Heart left ventricle (tissue), 16 donors: ENCODE measurements at regions not wholly inside any gene's neighbourhood (a gene's known extent, or its start where the extent isn't known, plus 50 kb on each side); places are given as distances from the start of the nearest gene placed in this dataset.

ENCODE experiments used
- ATAC-seq, 4 donors: fragments of 200-7000 bp; cut with Tn5 transposase; one replicate each; pipeline ENCODE4 v1.9.1; 2020 to 2022; ENCODE audit warnings: moderate library complexity in 4 of 4, mild to moderate bottlenecking in 3 of 4, moderate number of reproducible peaks in 1 of 4
- DNase-seq, 5 donors: peaks; one replicate each; pipeline ENCODE4 v3.0.0-alpha.2; 2020
- H3K27ac ChIP-seq, 12 donors: fragments of 200-600 bp; sonication (generic) in 4 of 12; one replicate each; pipeline versions ENCODE4 v1.5.0 to v1.8.0; 2016 to 2022; ENCODE audit warnings: mild to moderate bottlenecking in 2 of 12
- H3K27me3 ChIP-seq, 9 donors: fragments of 200-600 bp; sonication (generic) in 2 of 9; one replicate each; pipeline versions ENCODE4 v1.5.1 to v1.8.0; 2016 to 2022; ENCODE audit warnings: mild to moderate bottlenecking in 3 of 9
- H3K36me3 ChIP-seq, 9 donors: fragments of 200-600 bp; sonication (generic) in 2 of 9; one replicate each; pipeline versions ENCODE4 v1.5.0 to v1.8.0; 2018 to 2022; ENCODE audit warnings: mild to moderate bottlenecking in 2 of 9
- H3K4me1 ChIP-seq, 12 donors: fragments of 200-600 bp; sonication (generic) in 4 of 12; one replicate each; pipeline versions ENCODE4 v1.5.0 to v1.8.0; 2016 to 2022; ENCODE audit warnings: mild to moderate bottlenecking in 3 of 12
- H3K4me3 ChIP-seq, 12 donors: fragments of 200-600 bp; sonication (generic) in 4 of 12; one replicate each; pipeline versions ENCODE4 v1.5.0 to v1.8.0; 2017 to 2022; ENCODE audit warnings: mild to moderate bottlenecking in 9 of 12, moderate library complexity in 4 of 12
- H3K9me3 ChIP-seq, 12 donors: fragments of 200-600 bp; sonication (generic) in 4 of 12; one replicate each; pipeline versions ENCODE4 v1.5.0 to v1.8.0; 2016 to 2022; ENCODE audit warnings: mild to moderate bottlenecking in 1 of 12
- POLR2A ChIP-seq, 2 donors: fragments of 450-650 bp; IDR thresholded peaks; one replicate each; pipeline ENCODE4 v1.6.1; 2017; ENCODE audit warnings: antibody characterized with exemption in 2 of 2, mild to moderate bottlenecking in 2 of 2, moderate library complexity in 2 of 2
- WGBS, 4 donors: extraction: QIAGEN DNeasy Blood & Tissue Kit in 2 of 4; methylation state at CpG; one replicate each; pipeline versions ENCODE4 v1.1.5 to v1.1.7; 2013 to 2018; 5-methylcytosine and 5-hydroxymethylcytosine counted together
- intact Hi-C, 10 donors: fragments of 100-400 bp; cut with DNase I; formaldehyde crosslinking; loops; one replicate each; pipeline versions ENCODE4 v1.11.1 to v1.14.2; 2022
- TF ChIP-seq, protein P1 (sequence below), 12 donors: fragments of 200-600 bp; sonication (generic) in 4 of 12; IDR thresholded peaks; one replicate each; pipeline versions ENCODE4 v1.5.0 to v1.8.0; 2018 to 2022; ENCODE audit warnings: antibody characterized with exemption in 12 of 12, mild to moderate bottlenecking in 5 of 12
- donor health status: ischemic (EF 13 %, LVEDD 7.1; RV severe dilation, severe dysfunction).
- donor health status: healthy with polysubstance abuse.
- donor health status: DM: no; HTN: yes; CAD: no.
- donor health status: DM: no; HTN: no; CAD: no.
- donor health status: ischemic (EF 25% LVEDD 6.9; RV normal size, moderate dysfunction).
- donor health status: ischemic (EF 25% LVEDD 5.7; RV mildly dilated, moderate dysfunction).
- donor health status: healthy.
- donor health status: DM: yes; HTN: yes; CAD: no.
- donor health status: ischemic (EF 35%, LVEDD 5.7; RV mildly dilated, moderate dysfunction).
- donor health status: nonischemic (EF 11% LVEDD 7.7; RV severe dilation, severe dysfunction).
- donor health status: DM: yes; HTN: yes; CAD: no.
- donor health status: PGD.
- donor health status: ischemic (EF 29% LVEDD 5.4; RV normal size, mild dysfunction).
- donor health status: nonischemic (EF 23%, LVEDD 6.1; RV moderate dilation, normal function).

DNA sequence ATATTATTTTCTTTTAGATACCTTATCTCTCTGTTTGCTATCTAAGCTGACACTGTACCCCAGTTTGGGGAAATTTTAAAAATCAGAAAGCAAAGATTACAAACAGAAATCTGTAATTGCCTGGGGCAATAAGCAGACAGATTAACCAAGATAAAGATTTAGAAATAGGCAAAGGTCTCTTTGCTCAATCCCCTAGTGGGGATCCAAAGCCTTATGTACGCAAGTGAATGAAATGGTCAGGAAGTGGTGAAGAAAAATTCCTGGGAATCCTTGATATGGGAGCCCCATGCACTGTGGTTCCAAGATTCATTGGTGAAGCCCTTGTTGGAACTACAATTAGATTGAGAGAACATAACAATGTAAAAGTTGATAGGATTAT lies 139.5 kb upstream of the GUCY1A2 start:
- Histone ChIP-seq H3K36me3 (no peaks in the 10 kb centered on the region), H3K4me3 (no peak overlapping the region), H3K4me1 (no peaks in the 10 kb centered on the region), H3K9me3 (no peaks in the 10 kb centered on the region), H3K27me3 (no peaks in the 10 kb centered on the region), H3K27ac (no peak overlapping the region)
- TF ChIP-seq, protein P1, sequence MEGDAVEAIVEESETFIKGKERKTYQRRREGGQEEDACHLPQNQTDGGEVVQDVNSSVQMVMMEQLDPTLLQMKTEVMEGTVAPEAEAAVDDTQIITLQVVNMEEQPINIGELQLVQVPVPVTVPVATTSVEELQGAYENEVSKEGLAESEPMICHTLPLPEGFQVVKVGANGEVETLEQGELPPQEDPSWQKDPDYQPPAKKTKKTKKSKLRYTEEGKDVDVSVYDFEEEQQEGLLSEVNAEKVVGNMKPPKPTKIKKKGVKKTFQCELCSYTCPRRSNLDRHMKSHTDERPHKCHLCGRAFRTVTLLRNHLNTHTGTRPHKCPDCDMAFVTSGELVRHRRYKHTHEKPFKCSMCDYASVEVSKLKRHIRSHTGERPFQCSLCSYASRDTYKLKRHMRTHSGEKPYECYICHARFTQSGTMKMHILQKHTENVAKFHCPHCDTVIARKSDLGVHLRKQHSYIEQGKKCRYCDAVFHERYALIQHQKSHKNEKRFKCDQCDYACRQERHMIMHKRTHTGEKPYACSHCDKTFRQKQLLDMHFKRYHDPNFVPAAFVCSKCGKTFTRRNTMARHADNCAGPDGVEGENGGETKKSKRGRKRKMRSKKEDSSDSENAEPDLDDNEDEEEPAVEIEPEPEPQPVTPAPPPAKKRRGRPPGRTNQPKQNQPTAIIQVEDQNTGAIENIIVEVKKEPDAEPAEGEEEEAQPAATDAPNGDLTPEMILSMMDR (IDR thresholded peaks at IDR 0.05), result no peak
- TF ChIP-seq POLR2A (IDR thresholded peaks at IDR 0.05), result no peak
- intact Hi-C loops, result no loop called here
- DNase-seq, result no peak
- WGBS, 4 donors, result 0 to 68% (median 1%) methylated on average over 1 of the region's 1 CpG
- ATAC-seq, result no peak

DNA sequence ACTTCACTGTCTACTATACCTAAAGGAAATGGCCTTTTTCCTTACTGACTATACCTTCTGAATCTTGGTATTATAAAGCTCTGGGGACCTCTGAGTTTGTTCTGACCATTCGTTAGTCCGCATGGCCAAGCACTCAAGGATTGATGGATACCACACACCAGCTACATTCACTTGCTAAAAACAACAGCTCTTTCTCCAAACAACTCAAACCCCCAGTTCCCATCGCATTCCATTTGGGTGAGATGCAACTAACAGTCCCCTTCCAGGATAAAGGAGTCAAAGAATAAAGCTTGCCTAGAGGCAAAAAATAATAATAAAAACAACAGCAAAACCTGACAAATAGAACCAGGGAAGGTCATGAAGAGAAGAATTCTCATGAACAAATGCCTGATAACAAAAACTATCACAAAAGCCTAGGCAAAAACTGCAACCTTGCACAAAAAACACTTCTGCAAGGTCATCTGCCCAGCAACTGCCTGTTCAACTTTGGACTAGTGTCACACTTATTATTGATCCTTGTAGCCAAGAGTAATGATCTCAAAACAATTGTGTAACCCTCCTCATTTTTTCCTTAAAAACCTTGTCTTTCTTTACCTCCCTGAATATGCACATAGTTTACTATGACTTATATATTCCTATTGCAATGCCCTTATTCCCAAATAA lies 139.0 kb upstream of the GUCY1A2 start:
- intact Hi-C loops, result no loop called here
- Histone ChIP-seq H3K4me1 (no peaks in the 10 kb centered on the region), H3K4me3 (no peak overlapping the region), H3K9me3 (no peaks in the 10 kb centered on the region), H3K36me3 (no peaks in the 10 kb centered on the region), H3K27ac (no peak overlapping the region), H3K27me3 (no peaks in the 10 kb centered on the region)
- DNase-seq (no peak), ATAC-seq (no peak)
- TF ChIP-seq, protein P1 (IDR thresholded peaks at IDR 0.05), result no peak
- 36 to 58% (median 50%) methylated on average over 3 of the region's 3 CpGs for WGBS, 4 donors

DNA sequence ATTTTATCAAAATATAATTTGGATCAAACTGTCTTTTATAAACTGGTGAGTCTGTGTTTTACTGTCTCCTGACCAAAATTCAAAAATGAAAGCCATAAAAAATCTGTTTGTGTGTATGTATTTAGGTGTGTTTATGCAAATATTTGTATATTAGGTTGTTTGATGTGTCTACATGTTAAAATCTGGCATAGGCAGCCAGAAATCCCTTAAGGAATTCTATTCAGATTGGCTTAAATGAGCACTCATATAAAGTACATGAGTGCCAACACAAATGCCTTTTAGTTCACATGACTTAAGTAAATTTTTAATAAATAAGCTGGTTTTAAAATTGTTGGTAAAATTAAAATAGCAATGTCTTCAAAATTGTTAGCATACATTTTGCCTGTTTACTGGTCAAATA lies 133.3 kb upstream of the GUCY1A2 start:
- intact Hi-C loops, result no loop called here
- peaks cover 0 to 6% (median 0%) of the 10 kb centered on the region in 12 donors for H3K9me3 ChIP-seq
- H3K27ac ChIP-seq, result no peak overlapping the region
- DNase-seq (no peak), ATAC-seq (no peak)
- TF ChIP-seq POLR2A (IDR thresholded peaks at IDR 0.05), result no peak
- TF ChIP-seq, protein P1 (IDR thresholded peaks at IDR 0.05), result no peak
- H3K27me3 ChIP-seq, result no peaks in the 10 kb centered on the region
- H3K4me1 ChIP-seq, result no peaks in the 10 kb centered on the region
- H3K36me3 ChIP-seq, result no peaks in the 10 kb centered on the region
- H3K4me3 ChIP-seq, result no peak overlapping the region

DNA sequence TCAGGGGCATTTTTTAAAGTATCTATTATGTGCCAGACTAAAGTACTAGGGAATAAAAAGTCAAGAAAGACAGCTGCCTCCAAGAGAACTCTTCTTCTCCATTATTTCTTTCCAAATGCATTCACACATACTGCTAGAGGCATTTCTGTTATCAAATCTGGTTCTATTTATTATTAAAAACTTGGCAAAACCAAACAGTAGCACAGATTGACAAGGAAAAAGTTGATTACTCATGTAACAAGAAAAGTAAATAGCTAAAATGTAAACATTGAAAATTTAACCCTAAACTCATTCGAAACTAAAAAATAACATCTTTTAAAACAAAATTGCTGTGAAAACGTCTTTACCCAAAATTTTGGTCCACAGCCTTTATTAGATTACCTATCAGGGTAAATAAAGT lies 132.9 kb upstream of the GUCY1A2 start:
- no peak for ATAC-seq
- 61 to 72% (median 66%) methylated on average over 2 of the region's 2 CpGs for WGBS, 4 donors

More for the DNA sequence above, 132.9 kb upstream of the GUCY1A2 start:
- no peaks in the 10 kb centered on the region for H3K4me1 ChIP-seq
- H3K27me3 ChIP-seq, result no peaks in the 10 kb centered on the region
- H3K27ac ChIP-seq, result no peak overlapping the region
- TF ChIP-seq POLR2A (IDR thresholded peaks at IDR 0.05), result no peak
- TF ChIP-seq, protein P1 (IDR thresholded peaks at IDR 0.05), result no peak
- no peak overlapping the region for H3K4me3 ChIP-seq
- H3K36me3 ChIP-seq, result no peaks in the 10 kb centered on the region
- intact Hi-C loops, result no loop called here
- no peak for DNase-seq
- peaks cover 0 to 6% (median 0%) of the 10 kb centered on the region in 12 donors for H3K9me3 ChIP-seq
